ENCODE measurements at regions not wholly inside any gene's neighbourhood (a gene's known extent, or its start where the extent isn't known, plus 50 kb on each side); places are given as distances from the start of the nearest gene placed in this dataset.

GRCh38 chr7:17027143-17027788 lies 145.5 kb upstream of the AGR3 start:
- no peak for TF ChIP-seq CTCF (IDR thresholded peaks at IDR 0.05)
- no peak for TF ChIP-seq POLR2A (IDR thresholded peaks at IDR 0.05)
